CD4-positive, alpha-beta T cell treated with Interleukin-17A for 4 hours (primary cell): ENCODE measurements at regions not wholly inside any gene's neighbourhood (a gene's known extent, or its start where the extent isn't known, plus 50 kb on each side); places are given as distances from the start of the nearest gene placed in this dataset.

Experiments used
- DNase-seq: peaks from one replicate; pipeline ENCODE4 v3.0.0-alpha.2; 2020; ENCODE audit warnings: mixed read lengths

DNA sequence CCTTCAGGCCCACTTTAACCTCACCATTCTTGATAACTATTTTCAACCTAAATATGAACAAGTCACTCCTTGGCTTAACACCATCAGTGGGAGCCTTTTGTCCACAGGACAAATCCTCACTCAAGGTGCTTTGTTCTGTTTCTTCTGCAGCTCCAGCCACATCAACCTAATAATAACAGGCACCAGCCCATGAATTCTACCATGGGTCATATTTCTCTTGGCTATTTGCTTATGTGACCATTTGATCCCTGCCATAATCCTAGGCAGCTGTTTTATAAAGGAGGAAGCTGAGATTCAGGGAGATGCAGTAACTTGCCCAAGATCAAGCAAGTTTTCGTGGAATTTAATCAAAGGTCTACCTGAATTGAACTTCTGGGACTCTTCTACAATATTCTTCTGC is 561.3 kb downstream of the DHX35 start:
- DNase-seq, result no peak

DNA sequence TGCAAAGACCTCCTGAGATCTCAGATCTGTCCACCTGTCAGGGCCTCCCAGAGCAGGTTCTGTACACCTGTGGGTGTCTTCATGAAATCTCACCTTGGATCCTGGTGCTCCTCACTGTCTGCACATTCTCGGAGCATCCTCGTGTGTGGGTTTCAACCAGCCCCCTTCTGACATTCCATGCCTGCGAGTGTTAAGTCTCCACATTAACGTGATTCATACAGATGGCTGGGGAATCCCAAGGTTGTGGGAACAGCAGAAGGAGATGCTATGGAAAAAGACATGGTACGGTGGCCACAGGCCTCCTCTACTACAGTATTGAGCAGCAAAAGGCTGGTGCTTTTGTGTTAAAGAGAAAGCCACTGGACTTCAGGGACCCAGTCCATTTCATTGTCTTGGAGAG is 556.5 kb downstream of the DHX35 start:
- no peak for DNase-seq

- DNase-seq, result no peak
Measured at GRCh38 chr20:39516964-39517363, 554.8 kb downstream of the DHX35 start.

GRCh38 chr20:39504710-39505094 is 542.6 kb downstream of the DHX35 start:
- DNase-seq, result no peak

- DNase-seq, result no peak
Measured at GRCh38 chr20:39503902-39504709, 542.0 kb downstream of the DHX35 start.

DNA sequence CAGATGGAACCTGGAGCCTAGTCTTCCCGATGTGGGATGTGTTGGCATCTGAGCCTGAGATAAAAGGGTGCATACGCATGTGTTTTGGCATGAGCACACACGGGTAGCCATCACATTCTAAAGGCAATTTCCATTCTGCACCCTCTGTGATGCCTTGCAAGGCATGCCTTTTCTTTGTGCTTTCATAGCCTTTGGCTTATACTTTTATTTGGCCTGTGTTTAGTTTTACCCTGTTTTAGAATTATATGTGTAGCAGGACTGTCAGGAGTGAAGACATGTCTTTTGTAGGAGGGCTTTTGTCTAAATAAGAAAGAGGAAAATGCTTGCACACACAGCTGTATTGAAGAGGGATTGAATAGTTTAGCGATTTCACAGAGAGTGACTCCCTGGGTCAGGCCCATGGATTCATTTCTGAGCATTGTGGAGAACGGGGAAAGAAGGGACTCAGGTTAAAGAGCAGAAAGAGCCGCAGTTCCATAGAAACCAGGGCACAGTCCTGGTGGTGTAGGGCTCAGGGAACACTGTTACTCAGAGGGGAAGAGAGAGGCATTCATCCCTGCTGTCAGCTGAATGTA is 530.2 kb downstream of the DHX35 start:
- DNase-seq, result no peak

GRCh38 chr20:39491711-39492110 is 529.6 kb downstream of the DHX35 start:
- no peak for DNase-seq

DNA sequence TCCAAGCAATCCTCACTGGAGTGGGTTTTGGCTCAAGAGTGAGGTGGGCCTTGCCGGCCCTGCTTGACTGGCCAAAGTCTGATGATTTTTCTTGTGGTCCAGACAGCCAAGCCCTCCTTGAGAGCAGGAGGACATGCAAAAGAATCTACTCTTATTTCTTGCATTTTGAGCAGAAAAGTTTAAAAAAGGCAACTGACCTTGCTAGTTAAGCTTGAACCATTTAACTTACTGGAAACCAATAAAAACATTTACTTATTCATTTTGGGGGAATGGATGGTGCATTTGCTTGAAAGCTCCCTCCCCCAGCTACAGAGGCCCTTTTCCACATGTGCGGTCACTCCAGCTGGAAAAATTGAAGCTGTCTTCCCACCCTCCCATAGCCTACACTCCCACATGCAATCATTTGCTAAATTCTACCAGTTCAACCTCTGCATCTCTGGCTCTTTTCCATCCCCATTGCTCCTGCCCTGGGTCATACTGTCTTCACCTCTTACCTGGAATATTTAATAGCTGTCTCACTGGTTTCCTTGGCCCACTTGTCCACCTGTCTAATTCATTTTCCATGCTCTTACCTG is 527.9 kb downstream of the DHX35 start:
- no peak for DNase-seq

GRCh38 chr20:39480276-39481043 is 518.3 kb downstream of the DHX35 start:
- DNase-seq, result no peak

GRCh38 chr20:39479196-39479810 is 517.2 kb downstream of the DHX35 start:
- no peak for DNase-seq

- DNase-seq, result no peak
Measured at GRCh38 chr20:39474879-39475278, 512.7 kb downstream of the DHX35 start.

- no peak for DNase-seq
Measured at GRCh38 chr20:39473536-39473935, 511.4 kb downstream of the DHX35 start.

GRCh38 chr20:39468703-39469102 is 506.6 kb downstream of the DHX35 start:
- DNase-seq, result no peak

DNA sequence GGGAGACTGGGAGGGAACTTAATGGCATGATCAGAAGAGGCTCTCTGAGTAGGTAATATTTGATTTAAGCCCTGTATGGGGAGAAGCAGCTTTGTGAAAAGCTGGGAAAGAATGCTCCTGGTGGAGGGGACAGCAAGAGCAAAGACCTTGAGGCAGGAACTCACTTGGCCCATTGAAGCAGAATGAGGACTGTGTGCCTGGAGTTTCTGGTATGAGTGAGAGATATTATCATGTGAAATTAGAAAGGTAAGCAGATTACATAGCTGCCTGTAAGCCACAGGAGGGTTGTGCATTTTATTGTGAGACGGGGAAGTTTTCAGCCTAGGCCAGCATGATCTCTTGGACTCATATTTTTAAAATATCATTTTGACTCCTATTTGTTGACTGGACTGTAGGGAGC is 502.1 kb downstream of the DHX35 start:
- no peak for DNase-seq

- no peak for DNase-seq
Measured at GRCh38 chr20:39462416-39462945, 500.3 kb downstream of the DHX35 start.

GRCh38 chr20:39458452-39458851 is 496.3 kb downstream of the DHX35 start:
- no peak for DNase-seq

DNA sequence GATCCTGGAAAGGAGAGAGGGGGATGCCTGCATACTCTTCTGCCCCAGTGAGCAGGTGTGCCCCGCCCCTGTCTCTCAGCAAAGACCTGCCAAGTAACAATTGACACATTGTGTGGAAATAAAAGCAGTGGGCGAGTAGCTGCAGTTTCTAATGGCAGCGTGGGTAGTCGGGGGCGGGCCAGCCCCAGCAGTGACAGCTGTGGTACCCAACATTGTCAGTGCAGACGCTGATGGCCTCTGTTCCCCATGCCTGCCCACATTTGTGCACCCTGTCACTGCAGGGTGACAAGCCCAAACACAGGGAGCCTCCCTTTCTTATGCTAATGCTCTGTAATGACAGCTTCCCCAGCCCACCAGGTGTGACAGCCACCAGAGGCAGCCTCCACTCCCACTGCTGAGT is 491.7 kb downstream of the DHX35 start:
- no peak for DNase-seq

- DNase-seq, result no peak
Measured at GRCh38 chr20:39452583-39453340, 490.6 kb downstream of the DHX35 start.

GRCh38 chr20:39451386-39451785 is 489.2 kb downstream of the DHX35 start:
- DNase-seq, result no peak

GRCh38 chr20:39446397-39446796 is 484.3 kb downstream of the DHX35 start:
- DNase-seq, result no peak

GRCh38 chr20:39445095-39445494 is 483.0 kb downstream of the DHX35 start:
- no peak for DNase-seq

DNA sequence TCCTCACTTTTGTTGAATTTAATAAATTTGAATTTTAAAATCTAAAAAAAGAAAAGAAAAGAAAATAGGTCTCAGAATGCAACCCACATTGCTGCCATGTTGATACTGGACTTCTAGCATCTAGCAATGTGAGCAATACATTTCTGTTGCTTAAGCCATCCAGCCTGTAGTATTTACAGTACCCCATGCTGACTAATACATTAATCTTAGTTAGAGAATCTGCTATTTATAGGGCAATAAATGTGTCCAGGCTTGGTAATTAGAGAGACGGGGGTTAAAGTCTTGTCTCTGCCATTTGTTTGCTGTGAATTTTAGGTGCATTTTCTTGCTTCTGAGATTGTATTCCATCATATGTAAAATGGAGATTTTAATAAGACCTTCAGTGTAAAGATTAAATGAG is 471.3 kb downstream of the DHX35 start:
- no peak for DNase-seq
